Pancreas (tissue), 10 donors: ENCODE measurements at regions not wholly inside any gene's neighbourhood (a gene's known extent, or its start where the extent isn't known, plus 50 kb on each side); places are given as distances from the start of the nearest gene placed in this dataset.

Experiments used
- ATAC-seq, 4 donors: fragments of 200-7000 bp; cut with Tn5 transposase; one replicate each; pipeline versions ENCODE4 v1.8.0 to v1.9.1; 2020; ENCODE audit warnings: mild to moderate bottlenecking in 4 of 4, moderate library complexity in 4 of 4
- DNase-seq, 6 donors: peaks; one replicate each; pipeline ENCODE4 v3.0.0-alpha.2; 2020
- FAIRE-seq: peaks from 2 replicates; lab custom pipeline; 2012; peaks lifted over from hg19 to GRCh38; lab: Jason Lieb, UNC
- H3K27ac ChIP-seq, 4 donors: fragments of 200-600 bp; sonication (generic); 1 replicate in 3 of 4; 2 replicates in 1 of 4; pipeline versions ENCODE4 v1.5.0 to v1.8.0; 2020
- H3K27me3 ChIP-seq, 4 donors: fragments of 200-600 bp; one replicate each; pipeline ENCODE4 v1.8.0; 2021
- H3K36me3 ChIP-seq, 3 donors: fragments of 200-600 bp; sonication (generic) in 1 of 3; one replicate each; pipeline versions ENCODE4 v1.5.0 to v1.8.0; 2020 to 2021
- H3K4me1 ChIP-seq, 3 donors: fragments of 200-600 bp; one replicate each; pipeline ENCODE4 v1.8.0; 2021
- H3K4me3 ChIP-seq, 4 donors: fragments of 200-600 bp; sonication (generic) in 2 of 4; one replicate each; pipeline versions ENCODE4 v1.5.0 to v1.8.0; 2020 to 2021
- H3K9me3 ChIP-seq, 4 donors: fragments of 200-600 bp; one replicate each; pipeline ENCODE4 v1.8.0; 2021
- WGBS, 2 donors: extraction: QIAGEN DNeasy Blood & Tissue Kit; methylation state at CpG; one replicate each; pipeline ENCODE4 v1.1.7; 2013; 5-methylcytosine and 5-hydroxymethylcytosine counted together
- intact Hi-C, 3 donors: fragments of 100-400 bp; cut with DNase I; formaldehyde crosslinking; loops; one replicate each; pipeline versions ENCODE4 v1.11.1 to v1.14.2; 2022
- TF ChIP-seq, protein P1 (sequence below), 4 donors: fragments of 200-600 bp; sonication (generic) in 3 of 4; IDR thresholded peaks; one replicate each; pipeline versions ENCODE4 v1.5.0 to v1.8.0; 2021; ENCODE audit warnings: antibody characterized with exemption in 4 of 4
- donor health status: healthy with polysubstance abuse.
- donor health status: DM: no; HTN: no; CAD: no; lungs with moderate emphysema.
- donor health status: DM: no; HTN: no; CAD: no.
- donor health status: control.
- donor health status: control.
- donor health status: Bipolar disorder and iron deficiency.
- donor health status: DM: yes; HTN: yes; CAD: no.
- donor health status: DM: no; HTN: no; CAD: no.
- donor health status: DM: no; HTN: no; CAD: no.
- donor health status: DM: yes; HTN: yes; CAD: no.

DNA sequence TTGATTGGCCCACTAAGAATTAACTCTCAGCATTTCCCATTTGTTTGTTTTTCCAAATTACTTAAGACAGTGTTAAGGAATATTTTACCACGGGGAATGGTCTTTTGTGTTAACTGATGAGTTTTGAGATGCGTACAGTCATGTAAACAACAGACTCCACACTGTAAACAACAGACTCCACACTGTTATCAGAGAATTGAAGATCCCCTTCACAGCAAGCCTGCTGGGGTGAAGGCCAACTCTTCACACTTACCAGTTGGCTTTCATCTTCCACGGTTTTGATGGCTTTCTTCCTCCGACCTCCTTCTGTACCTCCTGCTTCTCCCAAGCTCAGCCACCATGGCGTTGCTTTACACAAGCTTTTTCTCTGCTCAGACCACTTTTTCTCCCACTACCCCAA lies 166.8 kb downstream of the TMEM200C start:
- FAIRE-seq (no peak), DNase-seq (no peak), ATAC-seq (no peak)
- H3K4me3 ChIP-seq, result no peak overlapping the region
- no peaks in the 10 kb centered on the region for H3K4me1 ChIP-seq
- WGBS, 2 donors, result 9 to 14% methylated on average over 5 of the region's 5 CpGs
- no peak overlapping the region for H3K27ac ChIP-seq
- intact Hi-C loops, result no loop called here
- no peaks in the 10 kb centered on the region for H3K9me3 ChIP-seq
- peaks cover 0 to 7% (median 3%) of the 10 kb centered on the region in 4 donors for H3K27me3 ChIP-seq
- TF ChIP-seq, protein P1, sequence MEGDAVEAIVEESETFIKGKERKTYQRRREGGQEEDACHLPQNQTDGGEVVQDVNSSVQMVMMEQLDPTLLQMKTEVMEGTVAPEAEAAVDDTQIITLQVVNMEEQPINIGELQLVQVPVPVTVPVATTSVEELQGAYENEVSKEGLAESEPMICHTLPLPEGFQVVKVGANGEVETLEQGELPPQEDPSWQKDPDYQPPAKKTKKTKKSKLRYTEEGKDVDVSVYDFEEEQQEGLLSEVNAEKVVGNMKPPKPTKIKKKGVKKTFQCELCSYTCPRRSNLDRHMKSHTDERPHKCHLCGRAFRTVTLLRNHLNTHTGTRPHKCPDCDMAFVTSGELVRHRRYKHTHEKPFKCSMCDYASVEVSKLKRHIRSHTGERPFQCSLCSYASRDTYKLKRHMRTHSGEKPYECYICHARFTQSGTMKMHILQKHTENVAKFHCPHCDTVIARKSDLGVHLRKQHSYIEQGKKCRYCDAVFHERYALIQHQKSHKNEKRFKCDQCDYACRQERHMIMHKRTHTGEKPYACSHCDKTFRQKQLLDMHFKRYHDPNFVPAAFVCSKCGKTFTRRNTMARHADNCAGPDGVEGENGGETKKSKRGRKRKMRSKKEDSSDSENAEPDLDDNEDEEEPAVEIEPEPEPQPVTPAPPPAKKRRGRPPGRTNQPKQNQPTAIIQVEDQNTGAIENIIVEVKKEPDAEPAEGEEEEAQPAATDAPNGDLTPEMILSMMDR (IDR thresholded peaks at IDR 0.05), result no peak
- H3K36me3 ChIP-seq, result no peaks in the 10 kb centered on the region

DNA sequence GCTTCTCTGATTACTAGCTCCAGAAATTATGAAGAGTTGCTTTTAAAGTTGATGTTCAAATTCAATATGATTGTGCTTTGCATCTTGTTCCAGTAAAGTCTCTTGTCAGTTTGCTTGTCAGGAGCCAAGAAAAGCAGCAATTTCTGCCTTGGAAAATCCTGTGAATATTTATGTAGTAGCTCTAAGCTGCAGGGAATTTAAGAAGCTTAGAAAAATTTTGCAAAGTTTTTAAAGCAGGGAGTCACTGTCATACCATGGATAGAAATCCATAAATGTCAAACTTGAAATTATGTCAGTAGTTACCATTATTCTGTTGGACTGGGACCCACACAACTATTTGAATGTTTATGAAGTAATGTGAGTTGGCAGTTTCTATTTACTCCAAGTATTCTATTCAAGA lies 169.3 kb downstream of the TMEM200C start:
- peaks cover 0 to 6% (median 0%) of the 10 kb centered on the region in 4 donors for H3K27me3 ChIP-seq
- intact Hi-C loops, result no loop called here
- TF ChIP-seq, protein P1 (IDR thresholded peaks at IDR 0.05), result no peak
- ATAC-seq, result no peak
- no peaks in the 10 kb centered on the region for H3K9me3 ChIP-seq
- no peaks in the 10 kb centered on the region for H3K4me1 ChIP-seq
- no peak for FAIRE-seq
- H3K4me3 ChIP-seq, result no peak overlapping the region
- H3K36me3 ChIP-seq, result no peaks in the 10 kb centered on the region
- no peak overlapping the region for H3K27ac ChIP-seq
- no peak for DNase-seq

DNA sequence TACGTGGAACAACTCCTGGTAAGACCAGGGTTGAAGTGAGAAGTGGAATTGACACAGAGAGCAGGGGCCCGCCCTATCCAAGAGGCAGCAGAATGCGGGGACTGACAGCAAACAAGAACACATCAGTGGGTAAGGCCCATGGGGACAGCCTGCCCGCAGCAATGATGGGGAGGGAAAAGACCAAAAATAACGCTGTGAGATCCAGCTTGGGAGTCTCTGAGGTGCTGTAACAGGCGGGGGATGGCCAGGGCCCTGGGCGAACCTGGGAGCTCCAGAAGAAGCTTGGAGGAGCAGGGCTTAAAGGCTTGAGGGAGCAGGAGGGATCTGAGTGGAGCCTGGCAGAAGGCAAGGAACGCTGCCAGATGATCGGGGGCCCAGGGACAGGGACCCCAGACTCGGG lies 173.4 kb downstream of the TMEM200C start:
- H3K27ac ChIP-seq, result no peak overlapping the region
- FAIRE-seq, result no peak
- DNase-seq, result no peak
- intact Hi-C loops, result no loop called here
- TF ChIP-seq, protein P1 (IDR thresholded peaks at IDR 0.05), result no peak
- no peak for ATAC-seq
- no peaks in the 10 kb centered on the region for H3K9me3 ChIP-seq
- WGBS, 2 donors, result 51 to 63% methylated on average over 10 of the region's 10 CpGs
- no peaks in the 10 kb centered on the region for H3K27me3 ChIP-seq
- no peaks in the 10 kb centered on the region for H3K4me1 ChIP-seq
- no peaks in the 10 kb centered on the region for H3K36me3 ChIP-seq
- no peak overlapping the region for H3K4me3 ChIP-seq

DNA sequence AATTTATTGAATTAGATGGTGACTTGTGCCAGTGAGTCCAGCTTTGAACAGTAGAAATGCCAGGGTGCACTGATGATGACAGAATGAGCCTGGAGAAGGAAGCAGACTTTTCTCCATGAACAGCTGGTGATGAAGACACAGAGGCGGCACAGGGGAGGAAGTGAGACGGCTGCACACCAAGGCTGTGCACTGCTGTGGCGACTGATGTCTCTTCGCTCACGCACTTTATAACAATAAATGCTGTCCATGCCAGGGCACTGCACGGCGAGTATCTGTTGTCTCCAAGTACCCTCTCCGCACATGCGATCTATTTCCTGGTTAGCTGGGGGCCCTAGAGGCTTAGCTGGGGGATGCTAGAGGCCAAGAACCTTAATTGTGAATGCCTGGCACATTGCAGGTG lies 175.2 kb downstream of the TMEM200C start:
- Histone ChIP-seq H3K4me3 (no peak overlapping the region), H3K27me3 (no peaks in the 10 kb centered on the region), H3K4me1 (no peaks in the 10 kb centered on the region), H3K36me3 (no peaks in the 10 kb centered on the region), H3K9me3 (no peaks in the 10 kb centered on the region), H3K27ac (no peak overlapping the region)
- WGBS, 2 donors, result 71 to 80% methylated on average over 9 of the region's 9 CpGs
- FAIRE-seq, result no peak
- intact Hi-C loops, result no loop called here
- TF ChIP-seq, protein P1 (IDR thresholded peaks at IDR 0.05), result no peak
- no peak for DNase-seq
- no peak for ATAC-seq

DNA sequence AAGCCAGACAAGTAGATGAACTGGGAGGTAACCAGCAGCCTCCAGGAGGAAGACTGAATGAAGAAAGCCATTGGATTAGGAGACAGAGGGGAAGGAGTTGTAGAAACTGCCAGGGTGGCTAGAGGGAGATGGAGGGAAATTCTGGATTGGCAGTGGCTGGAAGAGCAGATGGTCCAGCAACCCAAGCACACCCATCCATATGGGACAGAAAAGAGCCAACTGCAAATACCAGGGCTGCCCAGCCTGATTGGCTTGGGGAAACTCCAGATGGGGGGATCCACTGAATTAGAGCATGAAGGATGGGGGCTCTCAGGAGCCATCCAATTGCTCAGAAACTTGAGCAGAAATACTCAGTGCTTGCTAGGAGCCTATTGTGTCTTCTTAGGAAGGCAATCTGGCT lies 173.5 kb upstream of the EPB41L3 start:
- Histone ChIP-seq H3K4me1 (no peaks in the 10 kb centered on the region), H3K27me3 (no peaks in the 10 kb centered on the region), H3K9me3 (no peaks in the 10 kb centered on the region), H3K36me3 (no peaks in the 10 kb centered on the region), H3K4me3 (no peak overlapping the region), H3K27ac (no peak overlapping the region)
- DNase-seq (no peak), ATAC-seq (no peak), FAIRE-seq (no peak)
- intact Hi-C loops, result no loop called here
- TF ChIP-seq, protein P1 (IDR thresholded peaks at IDR 0.05), result no peak
